WTC11 (cell line): ENCODE measurements at regions not wholly inside any gene's neighbourhood (a gene's known extent, or its start where the extent isn't known, plus 50 kb on each side); places are given as distances from the start of the nearest gene placed in this dataset.

Source experiments
- CREM ChIP-seq: sonication (generic); formaldehyde crosslinking; IDR thresholded peaks from 2 replicates; pipeline ENCODE4 v1.8.1; 2022; ENCODE audit warnings: mild to moderate bottlenecking, missing genetic modification reagents, moderate library complexity
- CTCF ChIP-seq: fragments of 200-600 bp; IDR thresholded peaks from 2 replicates; pipeline ENCODE4 v1.8.0; 2022; ENCODE audit warnings: antibody characterized with exemption
- E2F4 ChIP-seq: sonication (generic); formaldehyde crosslinking; IDR thresholded peaks from 2 replicates; pipeline ENCODE4 v1.8.1; 2022; ENCODE audit warnings: low read depth, mild to moderate bottlenecking, moderate library complexity, missing genetic modification reagents, borderline replicate concordance
- GRHL2 ChIP-seq: fragments of 250-450 bp; sonication (Bioruptor Pico); IDR thresholded peaks from 2 replicates; pipeline ENCODE4 v1.8.0; 2022; ENCODE audit warnings: mild to moderate bottlenecking, moderate library complexity; ENCODE audit not compliant: insufficient replicate concordance, severe bottlenecking
- IRF1 ChIP-seq: sonication (generic); formaldehyde crosslinking; IDR thresholded peaks from 2 replicates; pipeline ENCODE4 v1.8.0; 2023; ENCODE audit warnings: missing genetic modification reagents
- IRF2 ChIP-seq: sonication (generic); formaldehyde crosslinking; IDR thresholded peaks from 2 replicates; pipeline ENCODE4 v1.8.0; 2022; ENCODE audit warnings: low read depth, missing genetic modification reagents, borderline replicate concordance
- MXD4 ChIP-seq: fragments of 250-450 bp; sonication (Bioruptor Pico); IDR thresholded peaks from 2 replicates; pipeline ENCODE4 v1.8.0; 2021; ENCODE audit warnings: mild to moderate bottlenecking, moderate library complexity, borderline replicate concordance
- NFE2L1 ChIP-seq: sonication (generic); formaldehyde crosslinking; IDR thresholded peaks from 2 replicates; pipeline ENCODE4 v1.8.1; 2023; ENCODE audit warnings: missing genetic modification reagents
- NR2C2 ChIP-seq: sonication (generic); formaldehyde crosslinking; IDR thresholded peaks from 2 replicates; pipeline ENCODE4 v1.8.0; 2022; ENCODE audit warnings: mild to moderate bottlenecking, missing genetic modification reagents
- NR3C1 ChIP-seq: sonication (generic); formaldehyde crosslinking; conservative IDR thresholded peaks from 2 replicates; pipeline ENCODE4 v1.8.1; 2023; ENCODE audit warnings: low read depth, mild to moderate bottlenecking, missing genetic modification reagents
- ZNF232 ChIP-seq: sonication (generic); formaldehyde crosslinking; IDR thresholded peaks from 2 replicates; pipeline ENCODE4 v1.8.0; 2022; ENCODE audit warnings: mild to moderate bottlenecking, missing genetic modification reagents
- ZNF263 ChIP-seq: sonication (generic); formaldehyde crosslinking; IDR thresholded peaks from 2 replicates; pipeline ENCODE4 v1.8.1; 2022; ENCODE audit warnings: low read depth, mild to moderate bottlenecking, moderate library complexity, missing genetic modification reagents
- ZNF423 ChIP-seq: fragments of 250-450 bp; sonication (Bioruptor Pico); IDR thresholded peaks from 2 replicates; pipeline ENCODE4 v2.1.2; 2022; ENCODE audit warnings: mild to moderate bottlenecking, moderate library complexity

GRCh38 chr13:76014406-76015318 is 378.5 kb downstream of the LMO7 start:
- TF ChIP-seq NR3C1: no peak
- no peak for TF ChIP-seq CTCF
- TF ChIP-seq ZNF423 (CRISPR knock-in tag): no peak
- TF ChIP-seq IRF2 (CRISPR knock-in tag): no peak
- no peak for TF ChIP-seq E2F4 (CRISPR knock-in tag)
- no peak for TF ChIP-seq CREM (CRISPR knock-in tag)
- TF ChIP-seq IRF1 (CRISPR knock-in tag): no peak
- TF ChIP-seq MXD4 (CRISPR knock-in tag): no peak
- no peak for TF ChIP-seq ZNF232 (CRISPR knock-in tag)
- TF ChIP-seq ZNF263 (CRISPR knock-in tag): no peak
- no peak for TF ChIP-seq NFE2L1 (CRISPR knock-in tag)
- TF ChIP-seq GRHL2 (CRISPR knock-in tag): no peak
- TF ChIP-seq NR2C2 (CRISPR knock-in tag): no peak
